ENCODE measurements at regions not wholly inside any gene's neighbourhood (a gene's known extent, or its start where the extent isn't known, plus 50 kb on each side); places are given as distances from the start of the nearest gene placed in this dataset.

- TF ChIP-seq CTCF (conservative IDR thresholded peaks at IDR 0.05) (no peak), ZFX (IDR thresholded peaks at IDR 0.05) (no peak)
- H3K27ac ChIP-seq: no peak overlapping the region
Measured at GRCh38 chr4:151946718-151947117, 185.9 kb upstream of the GATB start.

- no peak overlapping the region for H3K27ac ChIP-seq
- TF ChIP-seq ZFX (IDR thresholded peaks at IDR 0.05): no peak
- TF ChIP-seq CTCF (conservative IDR thresholded peaks at IDR 0.05): no peak
Measured at GRCh38 chr4:151942971-151943370, 182.2 kb upstream of the GATB start.

- no peak for TF ChIP-seq CTCF (conservative IDR thresholded peaks at IDR 0.05)
- TF ChIP-seq ZFX (IDR thresholded peaks at IDR 0.05): no peak
- no peak overlapping the region for H3K27ac ChIP-seq
Measured at GRCh38 chr4:151940926-151941617, 180.3 kb upstream of the GATB start.

- no peak overlapping the region for H3K27ac ChIP-seq
- TF ChIP-seq ZFX (IDR thresholded peaks at IDR 0.05): no peak
- no peak for TF ChIP-seq CTCF (conservative IDR thresholded peaks at IDR 0.05)
Measured at GRCh38 chr4:151940291-151940690, 179.5 kb upstream of the GATB start.

GRCh38 chr4:151939670-151940069, 178.9 kb upstream of the GATB start:
- no peak for TF ChIP-seq CTCF (conservative IDR thresholded peaks at IDR 0.05)
- TF ChIP-seq ZFX (IDR thresholded peaks at IDR 0.05): no peak
- no peak overlapping the region for H3K27ac ChIP-seq

- TF ChIP-seq CTCF (conservative IDR thresholded peaks at IDR 0.05): no peak
- no peak overlapping the region for H3K27ac ChIP-seq
Measured at GRCh38 chr4:151935411-151935810, 174.6 kb upstream of the GATB start.

- H3K27ac ChIP-seq: no peak overlapping the region
- TF ChIP-seq ZFX (IDR thresholded peaks at IDR 0.05) (no peak), CTCF (conservative IDR thresholded peaks at IDR 0.05) (no peak)
Measured at GRCh38 chr4:151934766-151935165, 174.0 kb upstream of the GATB start.
